ENCODE measurements at regions not wholly inside any gene's neighbourhood (a gene's known extent, or its start where the extent isn't known, plus 50 kb on each side); places are given as distances from the start of the nearest gene placed in this dataset.

DNA sequence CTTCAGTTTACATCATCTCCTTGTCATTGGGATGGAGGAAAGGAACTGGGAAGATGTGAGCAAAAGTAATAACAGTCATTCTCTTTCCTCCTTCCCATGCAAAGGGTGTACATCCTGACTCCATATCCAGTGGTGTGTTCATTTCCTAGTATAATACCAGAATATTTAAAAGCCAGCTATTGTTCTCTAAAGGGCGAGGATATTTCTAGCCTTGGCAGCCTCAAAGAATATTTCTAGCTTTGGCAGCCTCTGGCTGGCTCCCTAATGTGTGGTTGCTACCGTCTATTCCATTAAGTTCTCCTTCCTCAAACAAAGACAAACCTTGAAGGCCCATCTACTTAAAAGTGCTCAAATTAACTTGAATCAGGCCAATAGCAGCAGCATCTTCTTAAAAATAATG lies 114.0 kb downstream of the FAM76B start:
- TF ChIP-seq, protein P1, sequence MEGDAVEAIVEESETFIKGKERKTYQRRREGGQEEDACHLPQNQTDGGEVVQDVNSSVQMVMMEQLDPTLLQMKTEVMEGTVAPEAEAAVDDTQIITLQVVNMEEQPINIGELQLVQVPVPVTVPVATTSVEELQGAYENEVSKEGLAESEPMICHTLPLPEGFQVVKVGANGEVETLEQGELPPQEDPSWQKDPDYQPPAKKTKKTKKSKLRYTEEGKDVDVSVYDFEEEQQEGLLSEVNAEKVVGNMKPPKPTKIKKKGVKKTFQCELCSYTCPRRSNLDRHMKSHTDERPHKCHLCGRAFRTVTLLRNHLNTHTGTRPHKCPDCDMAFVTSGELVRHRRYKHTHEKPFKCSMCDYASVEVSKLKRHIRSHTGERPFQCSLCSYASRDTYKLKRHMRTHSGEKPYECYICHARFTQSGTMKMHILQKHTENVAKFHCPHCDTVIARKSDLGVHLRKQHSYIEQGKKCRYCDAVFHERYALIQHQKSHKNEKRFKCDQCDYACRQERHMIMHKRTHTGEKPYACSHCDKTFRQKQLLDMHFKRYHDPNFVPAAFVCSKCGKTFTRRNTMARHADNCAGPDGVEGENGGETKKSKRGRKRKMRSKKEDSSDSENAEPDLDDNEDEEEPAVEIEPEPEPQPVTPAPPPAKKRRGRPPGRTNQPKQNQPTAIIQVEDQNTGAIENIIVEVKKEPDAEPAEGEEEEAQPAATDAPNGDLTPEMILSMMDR (IDR thresholded peaks at IDR 0.05): no peak
- no peaks in the 10 kb centered on the region for H3K27me3 ChIP-seq
- intact Hi-C loops (cut with DNase I): no loop called here
- no peak for DNase-seq
- H3K4me1 ChIP-seq: no peaks in the 10 kb centered on the region
- no peak overlapping the region for H3K4me3 ChIP-seq
- no peak overlapping the region for H3K9ac ChIP-seq (ENCODE audit: low read depth in 2 of 2, low read length in 2 of 2)
- H3K27ac ChIP-seq: no peak overlapping the region
- no peaks in the 10 kb centered on the region for H3K9me3 ChIP-seq
- no peaks in the 10 kb centered on the region for H3K36me3 ChIP-seq

DNA sequence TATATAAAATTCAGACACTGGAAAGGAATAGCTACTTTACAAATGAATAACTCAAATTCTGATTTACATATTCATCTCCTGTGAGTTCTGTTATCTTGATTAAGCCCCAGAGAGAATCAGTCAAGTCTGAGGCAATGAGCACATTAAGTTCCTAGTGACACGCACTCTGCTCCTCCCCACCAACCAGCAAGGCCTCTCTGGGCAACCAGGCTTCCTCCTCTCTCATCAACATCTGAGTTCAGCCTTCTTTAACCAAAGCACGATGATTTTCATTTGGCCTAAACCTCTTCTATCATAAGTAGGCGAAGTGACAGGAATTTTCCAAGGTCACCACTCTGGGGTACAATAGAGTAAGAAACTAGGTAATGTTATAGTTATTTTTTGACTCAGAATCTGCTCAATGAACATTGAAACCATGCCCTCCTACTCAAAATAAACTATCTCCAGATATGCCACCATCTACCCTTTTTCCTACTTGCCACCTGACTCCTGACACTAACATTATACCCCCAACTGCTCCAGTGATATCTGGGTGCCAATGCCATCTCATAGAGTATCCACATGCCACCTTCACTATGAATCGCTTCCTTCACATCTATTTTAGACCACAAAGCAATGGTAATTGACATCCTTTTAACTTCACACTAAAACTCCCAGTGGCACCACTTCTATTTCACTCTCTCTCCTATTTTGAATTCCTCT lies 114.8 kb downstream of the FAM76B start:
- intact Hi-C loops (cut with DNase I): no loop called here
- H3K4me3 ChIP-seq: no peak overlapping the region
- no peaks in the 10 kb centered on the region for H3K36me3 ChIP-seq
- H3K4me1 ChIP-seq: no peaks in the 10 kb centered on the region
- H3K27me3 ChIP-seq: no peaks in the 10 kb centered on the region
- no peak overlapping the region for H3K27ac ChIP-seq
- DNase-seq: no peak
- H3K9ac ChIP-seq (ENCODE audit: low read depth in 2 of 2, low read length in 2 of 2): no peak overlapping the region
- no peaks in the 10 kb centered on the region for H3K9me3 ChIP-seq
- TF ChIP-seq, protein P1 (IDR thresholded peaks at IDR 0.05): no peak

DNA sequence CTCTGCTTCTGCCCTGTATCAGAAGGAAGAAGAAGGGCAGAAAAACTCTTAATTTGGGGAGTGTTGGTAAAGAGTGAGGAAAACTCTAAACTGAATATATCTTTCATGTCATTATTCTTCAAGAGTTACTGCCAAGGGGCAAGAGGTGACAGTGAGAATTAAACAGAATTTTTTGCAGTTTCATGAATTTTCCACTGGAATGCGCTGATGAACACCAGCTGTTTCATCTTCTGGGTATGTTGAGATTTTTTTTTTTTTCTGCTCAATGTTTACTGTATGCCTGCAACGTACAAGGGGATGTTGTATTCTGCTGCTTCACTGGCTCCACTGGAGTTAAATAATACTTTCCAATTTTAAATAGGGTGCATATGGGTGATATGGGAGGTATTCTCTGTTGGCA lies 117.8 kb downstream of the FAM76B start:
- Histone ChIP-seq H3K36me3 (no peaks in the 10 kb centered on the region), H3K27me3 (no peaks in the 10 kb centered on the region), H3K9me3 (no peaks in the 10 kb centered on the region), H3K9ac (ENCODE audit: low read depth in 2 of 2, low read length in 2 of 2) (no peak overlapping the region), H3K27ac (no peak overlapping the region), H3K4me1 (no peaks in the 10 kb centered on the region), H3K4me3 (no peak overlapping the region)
- intact Hi-C loops (cut with DNase I): no loop called here
- DNase-seq: no peak
- TF ChIP-seq, protein P1 (IDR thresholded peaks at IDR 0.05): no peak

DNA sequence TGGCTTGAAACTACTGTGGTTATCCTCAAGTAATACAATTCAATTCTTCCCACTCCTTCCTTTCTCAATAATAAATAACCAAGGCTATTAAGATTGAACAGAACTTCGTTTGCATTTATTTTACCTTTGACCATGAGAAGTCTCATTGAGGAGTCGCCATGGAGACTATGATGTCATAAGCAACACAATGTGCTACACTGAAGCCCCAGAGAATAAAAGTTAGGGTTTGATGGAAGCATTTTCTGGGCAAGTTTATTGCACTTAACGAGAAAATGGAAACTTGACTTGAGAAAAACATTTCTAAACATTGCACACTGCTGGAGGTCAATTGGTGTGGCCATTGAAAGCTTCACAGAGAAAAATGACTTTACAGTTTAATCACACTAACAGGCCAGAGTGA lies 121.5 kb downstream of the FAM76B start:
- Histone ChIP-seq H3K4me1 (no peaks in the 10 kb centered on the region), H3K9me3 (no peaks in the 10 kb centered on the region), H3K36me3 (no peaks in the 10 kb centered on the region), H3K9ac (ENCODE audit: low read depth in 2 of 2, low read length in 2 of 2) (no peak overlapping the region), H3K27ac (no peak overlapping the region), H3K4me3 (no peak overlapping the region), H3K27me3 (no peaks in the 10 kb centered on the region)
- intact Hi-C loops (cut with DNase I): no loop called here
- no peak for DNase-seq
- TF ChIP-seq, protein P1 (IDR thresholded peaks at IDR 0.05): no peak

DNA sequence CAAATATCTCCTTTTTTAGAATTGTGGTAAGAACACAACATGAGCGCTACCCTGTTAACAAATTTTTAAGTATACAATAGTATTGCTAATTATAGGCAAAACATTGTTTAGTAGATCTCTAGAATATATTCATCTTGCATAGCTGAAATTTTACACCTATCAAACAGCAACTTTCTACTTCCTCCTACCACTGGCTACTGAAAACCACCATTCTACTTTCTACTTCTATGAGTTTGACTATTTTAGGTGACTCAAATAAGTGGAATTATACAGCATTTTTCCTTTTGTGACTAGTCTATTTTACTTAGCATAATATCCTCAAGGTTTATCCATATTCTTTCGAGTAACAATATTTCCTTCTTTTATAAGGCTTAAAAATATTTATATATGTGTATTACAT lies 128.4 kb downstream of the FAM76B start:
- intact Hi-C loops (cut with DNase I): no loop called here
- no peak for DNase-seq

More for the DNA sequence above, 128.4 kb downstream of the FAM76B start:
- Histone ChIP-seq H3K27me3 (no peaks in the 10 kb centered on the region), H3K4me1 (no peaks in the 10 kb centered on the region), H3K9me3 (no peaks in the 10 kb centered on the region), H3K27ac (no peak overlapping the region), H3K9ac (ENCODE audit: low read depth in 2 of 2, low read length in 2 of 2) (no peak overlapping the region), H3K36me3 (no peaks in the 10 kb centered on the region), H3K4me3 (no peak overlapping the region)
- TF ChIP-seq, protein P1 (IDR thresholded peaks at IDR 0.05): no peak

All from colonic mucosa (tissue), 4 donors.